Islet precursor cell (in vitro differentiated cells): ENCODE measurements at regions not wholly inside any gene's neighbourhood (a gene's known extent, or its start where the extent isn't known, plus 50 kb on each side); places are given as distances from the start of the nearest gene placed in this dataset.
"Not testable (repeated sequence)": the region's sequence is repeated elsewhere in the genome, so short reads cannot be mapped to it uniquely, and the experiment has no call there.

Experiments used
- DNase-seq: peaks from one replicate; pipeline ENCODE4 v3.0.0-alpha.2; 2018

DNA sequence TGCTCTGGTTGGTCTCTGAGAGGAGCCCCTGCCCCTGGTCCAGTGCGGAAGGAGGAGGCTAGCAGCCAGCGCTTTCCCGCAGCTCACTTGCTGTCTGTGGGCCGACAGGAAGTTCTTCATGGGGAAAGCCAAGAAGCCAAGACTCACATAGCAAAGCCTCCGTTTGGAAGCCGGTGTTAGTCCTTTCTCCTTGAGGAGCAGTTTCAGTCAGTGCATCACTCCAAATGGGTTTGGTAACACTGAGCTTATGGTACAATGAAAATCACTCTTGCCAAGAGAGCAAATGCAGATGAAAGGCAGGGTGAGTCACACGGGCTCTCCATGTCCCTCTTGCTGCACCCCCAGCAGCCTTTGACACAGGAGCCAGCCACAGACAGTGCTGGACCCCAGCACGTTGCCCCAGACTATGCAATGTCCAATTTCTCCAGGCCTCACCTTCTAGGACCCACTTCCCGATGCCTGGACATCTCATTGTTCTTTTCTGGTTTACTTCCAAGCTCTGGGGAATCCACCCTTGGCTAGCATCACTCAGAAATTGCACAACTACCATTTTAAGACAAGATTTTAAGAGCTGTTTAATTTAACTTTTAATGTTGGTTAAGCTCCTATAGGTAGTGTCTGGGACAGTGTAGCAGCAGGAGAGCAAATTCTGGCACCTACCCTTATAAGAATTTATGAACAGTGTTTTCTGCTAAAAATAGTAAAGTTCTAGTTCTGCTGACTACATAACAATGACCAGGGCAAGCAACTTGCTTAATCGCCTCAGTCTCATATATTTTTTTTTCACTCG, 174.9 kb downstream of the ASB1 start:
- no peak for DNase-seq

GRCh38 chr2:238602223-238602960, 175.7 kb downstream of the ASB1 start:
- no peak for DNase-seq

- no peak for DNase-seq
Observed at GRCh38 chr2:238603596-238603995, 176.9 kb downstream of the ASB1 start.

- DNase-seq: no peak
Observed at GRCh38 chr2:238606311-238606710, 179.6 kb downstream of the ASB1 start.

DNA sequence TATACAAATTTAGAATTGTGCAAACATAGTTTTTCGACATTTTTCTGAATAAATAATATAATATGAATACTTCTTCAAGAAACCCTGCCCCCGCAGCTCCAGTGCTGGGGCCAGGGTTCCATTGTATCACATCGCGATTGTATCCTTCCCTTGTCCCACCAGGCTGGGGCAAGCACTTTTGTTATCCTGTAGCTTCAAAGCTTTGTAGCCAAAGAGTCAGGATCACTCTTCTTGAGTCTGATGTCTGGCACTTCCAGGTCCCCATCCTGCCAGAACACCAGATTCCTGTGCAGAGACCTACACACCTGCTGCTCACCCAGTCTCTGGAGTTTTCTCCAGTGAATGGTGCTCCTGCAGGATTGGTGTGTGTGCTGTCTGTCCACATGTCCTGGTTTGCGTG, 186.9 kb downstream of the ASB1 start:
- DNase-seq: no peak

DNA sequence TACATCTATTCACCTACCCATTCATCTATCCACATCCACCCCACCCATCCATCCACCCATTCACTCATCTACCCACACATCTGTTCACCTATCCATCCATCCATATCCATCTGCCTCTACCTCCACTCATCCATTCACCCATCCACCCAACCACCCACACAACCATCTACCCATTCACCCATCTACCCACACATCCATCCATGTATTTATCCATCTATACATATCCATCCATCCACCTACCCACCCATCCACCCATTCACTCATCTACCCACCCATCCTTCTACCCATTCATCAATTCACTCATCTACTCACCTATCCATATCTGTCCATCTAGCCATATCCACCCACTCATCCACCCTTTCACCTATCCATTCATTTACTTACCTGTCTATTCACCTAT, 187.6 kb downstream of the ASB1 start:
- no peak for DNase-seq

DNA sequence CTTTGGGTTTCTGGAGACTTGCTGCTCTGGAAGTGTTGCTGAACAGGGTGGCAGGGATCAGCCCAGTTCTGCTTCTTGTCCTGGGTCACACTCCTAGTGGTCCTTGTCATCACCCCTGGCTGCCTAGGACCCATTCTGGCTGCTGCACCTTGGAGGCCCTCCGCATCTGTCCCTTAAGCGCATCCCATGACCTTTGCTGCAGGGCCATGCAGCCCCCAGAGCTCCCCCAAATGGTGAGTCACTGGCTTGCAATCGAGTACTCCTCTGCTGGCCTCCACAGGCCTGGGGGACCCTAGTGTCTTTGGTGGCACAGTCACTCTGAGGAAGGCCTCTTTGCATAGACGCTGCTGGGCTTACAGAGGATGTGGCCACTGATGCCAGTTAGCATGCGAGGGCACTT, 188.5 kb downstream of the ASB1 start:
- no peak for DNase-seq

- DNase-seq: no peak
Observed at GRCh38 chr2:238616681-238617080, 190.0 kb downstream of the ASB1 start.

- not testable (repeated sequence) for DNase-seq
Observed at GRCh38 chr2:238618494-238619283, 192.0 kb downstream of the ASB1 start.

DNA sequence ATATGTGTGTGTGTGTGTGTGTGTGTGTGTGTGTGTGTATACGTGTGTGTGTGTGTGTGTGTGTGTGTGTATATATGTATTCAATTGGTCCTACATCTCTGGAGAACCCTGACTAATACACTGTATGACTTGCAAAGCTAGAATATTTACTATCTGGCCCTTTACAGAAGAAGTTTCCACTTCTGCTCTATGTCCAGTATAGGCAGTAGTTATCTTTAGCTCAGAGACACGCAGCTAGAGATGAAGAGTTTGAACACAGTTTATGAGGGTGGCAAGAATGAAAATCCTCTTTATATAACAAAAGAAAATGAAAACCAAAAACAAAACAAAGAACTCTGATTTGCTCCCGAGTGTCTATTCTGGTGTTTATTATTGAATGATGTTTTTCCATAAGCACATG, 201.2 kb downstream of the ASB1 start:
- DNase-seq: no peak

DNA sequence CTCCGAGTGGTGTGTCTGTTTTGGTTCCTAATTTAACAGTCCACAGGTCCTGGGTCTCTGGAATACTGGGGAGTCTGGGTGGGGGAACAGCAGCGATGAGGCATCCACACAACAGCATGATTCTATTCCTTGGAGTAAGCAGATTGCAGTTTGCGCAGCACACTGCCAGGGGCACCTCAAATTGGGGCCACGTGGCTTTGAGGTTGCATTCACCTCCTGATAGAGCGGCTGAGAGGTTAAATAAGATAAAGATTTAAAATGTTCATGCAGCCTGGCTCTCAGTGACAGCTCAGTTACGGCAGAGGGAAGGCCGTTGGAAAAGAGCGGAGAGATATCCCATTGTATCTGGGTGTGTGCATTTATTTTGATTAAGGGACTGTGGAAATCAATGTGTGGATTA, 202.3 kb downstream of the ASB1 start:
- peak; percentile 34 for DNase-seq

- DNase-seq: peak; percentile 26
Observed at GRCh38 chr2:238631491-238632180, 204.9 kb downstream of the ASB1 start.

DNA sequence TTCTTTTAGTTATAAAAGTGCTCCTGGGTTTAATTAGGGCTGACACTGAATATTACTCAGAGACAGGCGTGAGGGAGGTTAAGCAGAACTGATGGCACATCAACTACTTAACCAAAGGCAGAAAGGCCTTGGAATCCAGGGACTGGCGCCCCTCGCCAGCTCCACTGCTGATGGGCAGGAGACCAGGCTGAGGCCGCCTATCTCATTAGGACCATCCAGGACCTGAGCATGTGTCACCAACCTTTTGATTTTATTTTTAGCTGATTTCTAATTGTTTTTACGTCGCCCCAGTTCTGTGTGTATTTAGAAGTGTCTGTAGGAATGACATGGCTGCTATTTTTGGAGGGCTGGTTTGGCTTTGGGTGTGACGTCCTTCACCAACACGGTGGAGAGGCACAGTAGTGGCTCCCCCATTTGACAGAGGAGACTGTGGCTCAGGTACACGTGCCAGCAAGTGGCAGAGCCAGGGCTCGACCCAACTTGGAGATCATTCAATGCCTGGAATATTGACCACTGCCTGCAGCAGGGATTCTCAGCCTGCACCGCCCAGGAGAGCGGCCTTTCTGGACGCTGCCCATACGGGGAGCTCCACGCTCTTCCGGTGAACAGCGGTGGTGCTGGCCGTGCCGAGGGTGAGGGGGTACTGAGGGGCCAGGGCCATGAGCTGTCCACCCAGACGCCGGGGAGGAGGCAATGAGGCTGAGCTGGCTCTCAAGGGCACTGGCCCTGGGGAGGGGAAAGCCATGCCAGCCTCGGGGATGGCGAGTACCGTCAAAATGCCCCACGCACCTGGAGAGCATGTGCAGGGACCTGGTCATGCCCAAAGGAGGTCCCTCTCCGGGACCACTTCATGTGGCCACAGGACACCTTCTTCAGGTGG, 205.7 kb downstream of the ASB1 start:
- DNase-seq: peak; percentile 39

DNA sequence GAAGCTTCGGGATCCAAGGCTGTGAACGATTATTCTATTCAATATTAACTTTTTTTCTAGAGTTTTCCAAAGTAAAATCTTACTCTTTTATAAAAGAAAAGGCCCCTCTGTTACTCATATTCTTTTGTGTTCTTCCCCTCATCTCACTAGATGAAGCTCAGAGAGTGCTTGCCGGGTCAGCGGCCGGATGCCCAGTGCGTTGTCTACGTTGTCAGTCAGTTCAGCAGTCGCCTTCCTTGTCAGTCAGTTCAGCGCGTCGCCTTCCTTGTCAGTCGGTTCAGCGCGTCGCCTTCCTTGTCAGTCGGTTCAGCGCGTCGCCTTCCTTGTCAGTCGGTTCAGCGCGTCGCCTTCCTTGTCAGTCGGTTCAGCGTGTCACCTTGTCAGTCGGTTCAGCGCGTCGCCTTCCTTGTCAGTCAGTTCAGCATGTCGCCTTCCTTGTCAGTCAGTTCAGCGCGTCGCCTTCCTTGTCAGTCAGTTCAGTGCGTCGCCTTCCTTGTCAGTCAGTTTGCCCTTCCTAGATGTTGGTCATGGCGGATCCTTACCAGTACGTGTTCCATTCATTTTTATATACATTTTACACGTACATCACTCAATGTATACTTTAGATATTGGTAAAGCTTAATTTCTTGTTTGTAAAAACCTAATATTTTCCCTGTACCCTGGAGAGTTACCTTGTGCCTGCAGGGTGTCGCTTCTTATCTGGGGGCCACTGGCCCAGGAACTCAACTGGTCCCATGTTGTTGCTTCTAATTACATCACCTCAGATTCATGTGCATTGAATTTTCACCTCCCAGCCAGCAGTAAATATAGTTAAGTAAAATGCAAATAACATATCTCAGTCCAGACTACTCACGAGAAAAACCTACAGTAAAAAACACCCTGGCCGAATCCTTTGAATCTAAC, 206.9 kb downstream of the ASB1 start:
- no peak for DNase-seq

DNA sequence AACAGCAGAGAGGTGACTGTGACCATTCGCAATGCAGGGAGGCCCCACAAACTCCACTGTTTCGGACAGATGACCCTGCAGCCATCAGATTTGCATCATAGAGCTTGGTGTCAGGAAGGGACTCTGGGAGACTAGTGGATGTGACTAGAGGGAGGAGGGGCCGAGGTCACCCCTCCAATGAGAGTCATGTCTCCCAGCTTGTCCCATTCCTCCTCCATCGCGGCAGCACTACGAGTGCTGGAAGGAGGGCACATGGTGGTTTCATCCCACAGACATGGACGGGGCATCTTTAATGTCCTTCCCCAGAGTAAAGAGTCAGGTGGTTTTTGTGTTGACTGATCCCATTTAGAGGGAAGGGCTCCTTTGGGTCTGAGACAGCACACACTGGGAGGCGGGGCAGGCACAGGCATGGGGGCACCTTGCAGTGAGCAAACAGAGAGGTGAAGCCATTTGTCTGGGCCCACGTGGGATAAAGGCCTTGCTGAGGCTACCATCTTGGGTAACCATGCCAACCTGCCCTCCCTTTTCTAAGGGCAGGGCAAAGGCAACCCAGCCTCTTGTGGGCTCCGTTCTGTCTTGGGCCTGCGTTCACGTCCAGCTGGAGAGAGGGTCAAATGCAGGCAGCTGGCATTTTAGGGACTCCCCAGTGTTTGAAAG, 208.1 kb downstream of the ASB1 start:
- peak; percentile 37 for DNase-seq

DNA sequence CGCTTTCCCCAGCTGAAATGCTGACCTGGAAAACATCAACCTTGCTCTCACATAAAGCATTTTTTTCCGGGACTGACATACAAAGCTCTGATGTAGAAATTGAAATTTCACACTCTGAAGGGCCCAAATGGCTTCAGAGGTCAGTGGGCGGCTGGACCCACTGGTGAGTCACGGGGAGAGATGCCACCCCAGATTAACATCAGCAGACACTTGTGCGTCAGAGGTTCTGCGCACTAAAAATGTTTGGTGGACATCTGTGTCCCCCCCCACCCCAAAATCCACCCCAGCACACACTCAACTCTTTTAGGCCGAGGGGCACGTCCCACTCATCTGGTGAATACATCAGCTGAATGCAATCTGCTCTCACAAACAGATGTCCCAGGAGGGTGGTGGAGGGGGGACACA, 208.9 kb downstream of the ASB1 start:
- peak; percentile 26 for DNase-seq

DNA sequence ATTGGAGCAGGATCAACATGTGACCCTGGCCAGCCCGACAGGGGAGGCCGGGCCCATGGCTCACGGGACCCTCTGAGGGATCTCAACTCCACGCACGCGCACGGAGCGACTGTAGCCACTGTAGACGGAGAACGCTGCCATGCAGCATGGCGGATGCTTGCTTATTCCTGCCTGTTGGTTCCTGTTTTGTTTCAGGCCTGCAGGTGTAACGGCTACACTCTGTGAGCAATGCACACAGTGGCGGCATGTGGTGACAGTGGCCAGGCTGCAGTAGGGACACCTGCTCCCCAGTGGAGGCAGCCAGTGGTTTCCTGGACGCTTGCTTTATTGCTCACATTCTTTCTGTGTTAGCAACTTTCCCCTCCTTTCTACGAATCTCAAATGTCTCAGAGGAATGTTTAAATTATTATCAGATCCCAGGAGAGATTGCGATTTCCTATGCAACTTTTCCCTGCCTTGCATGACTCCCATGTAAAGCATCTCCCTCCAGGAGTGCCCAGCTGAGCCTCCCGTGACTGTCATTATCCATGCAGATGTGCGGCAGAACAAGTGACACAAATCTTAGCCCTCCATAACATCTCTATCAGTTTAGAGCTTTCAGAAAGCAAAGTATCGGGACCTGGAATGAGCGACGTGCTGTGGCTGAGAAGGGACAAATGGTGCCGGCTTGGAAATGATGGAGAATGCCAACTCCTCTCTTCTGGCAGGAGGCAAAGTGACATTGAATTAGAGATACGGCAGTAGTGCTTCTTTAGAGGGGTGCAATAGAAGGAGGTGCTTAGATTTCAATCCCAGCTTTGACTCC, 209.7 kb downstream of the ASB1 start:
- peak; percentile 47 for DNase-seq

GRCh38 chr2:238638100-238638981, 209.5 kb upstream of the TWIST2 start:
- DNase-seq: peak; percentile 30
